ENCODE measurements at regions not wholly inside any gene's neighbourhood (a gene's known extent, or its start where the extent isn't known, plus 50 kb on each side); places are given as distances from the start of the nearest gene placed in this dataset.

DNA sequence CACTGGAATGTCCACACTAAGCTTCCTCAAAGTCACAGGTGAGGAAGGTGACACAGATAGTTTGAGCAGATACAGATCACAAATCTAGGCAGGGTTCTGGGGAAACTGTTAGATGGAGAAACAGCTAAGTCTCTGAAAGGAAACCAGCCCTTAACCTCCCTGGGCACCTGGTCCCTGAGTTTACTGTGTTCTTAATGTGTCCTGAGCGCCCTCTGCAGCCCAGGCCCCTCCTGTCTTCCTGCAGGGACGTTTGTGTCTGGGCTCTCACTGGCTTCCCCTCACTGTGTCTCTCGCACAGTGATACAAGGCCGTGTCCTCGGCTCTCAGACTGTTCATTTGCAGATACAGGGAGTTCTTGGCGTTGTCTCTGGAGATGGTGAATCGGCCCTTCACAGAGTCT is 684.3 kb downstream of the TMEM121 start:
- no peak for DNase-seq
- intact Hi-C loops (cut with DNase I; ENCODE audit: low total_unique reads): no loop called here

DNA sequence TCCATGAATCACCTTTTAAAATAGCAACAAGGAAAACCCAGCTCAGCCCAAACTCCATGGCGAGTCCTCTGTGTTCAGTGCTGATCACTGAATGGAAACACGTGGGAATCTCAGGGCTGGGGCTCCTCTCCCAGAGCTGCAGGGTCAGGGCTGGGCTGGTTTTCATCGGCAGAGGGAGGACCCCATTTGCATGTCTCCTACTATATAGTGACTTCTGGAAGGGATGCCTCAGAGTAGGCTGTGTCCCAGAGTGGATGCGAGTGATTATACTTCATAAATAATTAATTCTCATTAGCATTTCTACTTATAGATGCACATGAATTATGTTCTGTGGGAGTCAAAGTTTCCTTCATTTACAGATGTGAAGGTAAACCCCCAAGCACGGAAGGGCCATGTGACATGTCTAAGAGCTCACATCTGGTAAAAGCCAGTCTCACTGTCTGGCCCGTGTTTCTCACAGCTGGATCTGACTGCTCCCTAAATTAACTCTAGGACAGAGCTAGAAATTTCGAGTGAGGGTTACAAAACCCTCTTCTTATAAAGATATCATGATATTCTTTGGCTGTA is 685.0 kb downstream of the TMEM121 start:
- H3K9me3 ChIP-seq: no peaks in the 10 kb centered on the region
- no peaks in the 10 kb centered on the region for H3K36me3 ChIP-seq
- no peak overlapping the region for H3K4me3 ChIP-seq
- TF ChIP-seq, protein P1, sequence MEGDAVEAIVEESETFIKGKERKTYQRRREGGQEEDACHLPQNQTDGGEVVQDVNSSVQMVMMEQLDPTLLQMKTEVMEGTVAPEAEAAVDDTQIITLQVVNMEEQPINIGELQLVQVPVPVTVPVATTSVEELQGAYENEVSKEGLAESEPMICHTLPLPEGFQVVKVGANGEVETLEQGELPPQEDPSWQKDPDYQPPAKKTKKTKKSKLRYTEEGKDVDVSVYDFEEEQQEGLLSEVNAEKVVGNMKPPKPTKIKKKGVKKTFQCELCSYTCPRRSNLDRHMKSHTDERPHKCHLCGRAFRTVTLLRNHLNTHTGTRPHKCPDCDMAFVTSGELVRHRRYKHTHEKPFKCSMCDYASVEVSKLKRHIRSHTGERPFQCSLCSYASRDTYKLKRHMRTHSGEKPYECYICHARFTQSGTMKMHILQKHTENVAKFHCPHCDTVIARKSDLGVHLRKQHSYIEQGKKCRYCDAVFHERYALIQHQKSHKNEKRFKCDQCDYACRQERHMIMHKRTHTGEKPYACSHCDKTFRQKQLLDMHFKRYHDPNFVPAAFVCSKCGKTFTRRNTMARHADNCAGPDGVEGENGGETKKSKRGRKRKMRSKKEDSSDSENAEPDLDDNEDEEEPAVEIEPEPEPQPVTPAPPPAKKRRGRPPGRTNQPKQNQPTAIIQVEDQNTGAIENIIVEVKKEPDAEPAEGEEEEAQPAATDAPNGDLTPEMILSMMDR (IDR thresholded peaks at IDR 0.05): no peak
- TF ChIP-seq POLR2A (IDR thresholded peaks at IDR 0.05): no peak
- H3K4me1 ChIP-seq: no peaks in the 10 kb centered on the region
- DNase-seq: no peak
- H3K27ac ChIP-seq: no peak overlapping the region
- intact Hi-C loops (cut with DNase I; ENCODE audit: low total_unique reads): no loop called here
- H3K27me3 ChIP-seq: no peaks in the 10 kb centered on the region

More for the DNA sequence above, 684.3 kb downstream of the TMEM121 start:
- no peak for TF ChIP-seq POLR2A (IDR thresholded peaks at IDR 0.05)
- TF ChIP-seq, protein P1 (IDR thresholded peaks at IDR 0.05): no peak
- no peaks in the 10 kb centered on the region for H3K4me1 ChIP-seq
- no peak overlapping the region for H3K4me3 ChIP-seq
- no peaks in the 10 kb centered on the region for H3K27me3 ChIP-seq
- no peaks in the 10 kb centered on the region for H3K36me3 ChIP-seq
- H3K27ac ChIP-seq: no peak overlapping the region
- no peaks in the 10 kb centered on the region for H3K9me3 ChIP-seq

DNA sequence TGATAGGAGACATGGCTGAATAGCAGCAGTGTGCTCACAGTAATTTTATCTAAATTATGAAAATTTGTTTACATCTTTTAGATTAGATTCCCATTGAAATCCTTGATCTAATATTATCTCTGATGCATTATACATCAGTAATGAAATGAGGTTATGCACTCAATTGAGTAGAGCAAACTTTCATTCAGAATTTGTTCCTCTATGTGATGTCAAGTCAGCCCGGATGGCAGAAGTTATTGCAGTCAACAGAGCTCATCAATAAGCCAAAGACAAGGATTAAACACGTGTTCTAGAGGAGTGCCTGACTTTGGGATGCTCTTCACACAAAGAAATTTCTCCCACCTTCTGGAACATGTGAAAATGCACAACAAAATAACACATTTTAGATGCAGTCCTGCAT is 688.8 kb downstream of the TMEM121 start:
- intact Hi-C loops (cut with DNase I; ENCODE audit: low total_unique reads): no loop called here
- H3K36me3 ChIP-seq: no peaks in the 10 kb centered on the region
- no peak for DNase-seq
- H3K4me3 ChIP-seq: no peak overlapping the region
- no peaks in the 10 kb centered on the region for H3K9me3 ChIP-seq
- no peaks in the 10 kb centered on the region for H3K27me3 ChIP-seq
- H3K4me1 ChIP-seq: no peaks in the 10 kb centered on the region
- TF ChIP-seq POLR2A (IDR thresholded peaks at IDR 0.05): no peak
- TF ChIP-seq, protein P1 (IDR thresholded peaks at IDR 0.05): no peak
- no peak overlapping the region for H3K27ac ChIP-seq

DNA sequence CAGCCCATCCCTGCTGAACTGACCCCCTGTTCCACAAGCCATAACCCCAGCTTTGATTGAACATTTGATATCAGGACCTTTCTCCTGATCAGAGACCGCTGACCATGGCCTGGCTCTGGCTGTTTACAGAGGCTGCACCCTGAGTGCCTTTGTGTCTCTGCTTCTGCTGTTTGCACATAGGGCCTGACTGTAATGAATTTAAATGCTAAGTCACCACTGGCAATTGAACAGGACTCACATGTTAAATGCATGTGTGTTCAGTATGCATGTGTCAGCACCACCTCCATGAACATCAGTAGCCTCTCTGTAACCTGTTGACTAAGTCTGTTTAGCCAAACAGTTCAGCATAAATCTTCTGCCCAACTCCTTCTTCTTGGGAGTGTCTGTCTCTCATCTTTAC is 690.3 kb downstream of the TMEM121 start:
- Histone ChIP-seq H3K9me3 (no peaks in the 10 kb centered on the region), H3K27ac (no peak overlapping the region), H3K4me3 (no peak overlapping the region), H3K4me1 (no peaks in the 10 kb centered on the region), H3K36me3 (no peaks in the 10 kb centered on the region), H3K27me3 (no peaks in the 10 kb centered on the region)
- no peak for DNase-seq
- intact Hi-C loops (cut with DNase I; ENCODE audit: low total_unique reads): no loop called here
- TF ChIP-seq, protein P1 (IDR thresholded peaks at IDR 0.05): no peak
- TF ChIP-seq POLR2A (IDR thresholded peaks at IDR 0.05): no peak

DNA sequence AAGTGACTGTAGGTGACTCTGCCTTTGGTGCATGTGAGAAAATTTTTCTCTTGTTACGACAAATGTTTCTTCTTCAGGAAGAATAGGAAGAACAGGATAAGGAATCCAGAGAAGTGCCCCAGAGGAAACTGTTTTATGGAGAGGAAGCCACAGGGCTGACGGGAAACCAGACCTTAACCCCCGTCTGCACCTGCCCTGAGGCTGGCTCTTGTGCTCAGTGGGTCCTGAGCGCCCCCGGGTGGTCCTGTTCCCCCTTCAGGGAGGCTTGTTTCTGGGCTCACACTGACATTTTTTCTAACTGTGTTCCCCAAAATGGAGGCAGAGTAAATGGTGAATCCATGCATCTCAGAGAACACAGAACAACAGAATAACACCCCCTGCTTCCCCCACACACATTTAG is 691.8 kb downstream of the TMEM121 start:
- Histone ChIP-seq H3K9me3 (no peaks in the 10 kb centered on the region), H3K27ac (no peak overlapping the region), H3K4me1 (no peaks in the 10 kb centered on the region), H3K36me3 (no peaks in the 10 kb centered on the region), H3K4me3 (no peak overlapping the region), H3K27me3 (no peaks in the 10 kb centered on the region)
- intact Hi-C loops (cut with DNase I; ENCODE audit: low total_unique reads): no loop called here
- TF ChIP-seq, protein P1 (IDR thresholded peaks at IDR 0.05): no peak
- no peak for TF ChIP-seq POLR2A (IDR thresholded peaks at IDR 0.05)
- DNase-seq: no peak
